ENCODE measurements at regions not wholly inside any gene's neighbourhood (a gene's known extent, or its start where the extent isn't known, plus 50 kb on each side); places are given as distances from the start of the nearest gene placed in this dataset.

GRCh38 chr3:110027446-110028080, 690.2 kb upstream of the DPPA4 start:
- TF ChIP-seq, protein P1, sequence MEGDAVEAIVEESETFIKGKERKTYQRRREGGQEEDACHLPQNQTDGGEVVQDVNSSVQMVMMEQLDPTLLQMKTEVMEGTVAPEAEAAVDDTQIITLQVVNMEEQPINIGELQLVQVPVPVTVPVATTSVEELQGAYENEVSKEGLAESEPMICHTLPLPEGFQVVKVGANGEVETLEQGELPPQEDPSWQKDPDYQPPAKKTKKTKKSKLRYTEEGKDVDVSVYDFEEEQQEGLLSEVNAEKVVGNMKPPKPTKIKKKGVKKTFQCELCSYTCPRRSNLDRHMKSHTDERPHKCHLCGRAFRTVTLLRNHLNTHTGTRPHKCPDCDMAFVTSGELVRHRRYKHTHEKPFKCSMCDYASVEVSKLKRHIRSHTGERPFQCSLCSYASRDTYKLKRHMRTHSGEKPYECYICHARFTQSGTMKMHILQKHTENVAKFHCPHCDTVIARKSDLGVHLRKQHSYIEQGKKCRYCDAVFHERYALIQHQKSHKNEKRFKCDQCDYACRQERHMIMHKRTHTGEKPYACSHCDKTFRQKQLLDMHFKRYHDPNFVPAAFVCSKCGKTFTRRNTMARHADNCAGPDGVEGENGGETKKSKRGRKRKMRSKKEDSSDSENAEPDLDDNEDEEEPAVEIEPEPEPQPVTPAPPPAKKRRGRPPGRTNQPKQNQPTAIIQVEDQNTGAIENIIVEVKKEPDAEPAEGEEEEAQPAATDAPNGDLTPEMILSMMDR (conservative IDR thresholded peaks at IDR 0.05; ENCODE audit: low read depth, low read length) = no peak
- no peak for TF ChIP-seq EZH2 (IDR thresholded peaks at IDR 0.05; ENCODE audit: low read length, unreplicated experiment)

Measured in PC-3 (cell line).